ENCODE measurements at regions not wholly inside any gene's neighbourhood (a gene's known extent, or its start where the extent isn't known, plus 50 kb on each side); places are given as distances from the start of the nearest gene placed in this dataset.

GRCh38 chr7:156496363-156496769 is 144.2 kb upstream of the RNF32 start:
- TF ChIP-seq CTCF (IDR thresholded peaks at IDR 0.05; ENCODE audit: poor library complexity, severe bottlenecking) = no peak
- TF ChIP-seq EP300 (conservative IDR thresholded peaks at IDR 0.05; ENCODE audit: poor library complexity, severe bottlenecking) = no peak
- TF ChIP-seq EZH2 (IDR thresholded peaks at IDR 0.05; ENCODE audit: borderline replicate concordance, insufficient read depth, low read length, poor library complexity, severe bottlenecking) = no peak
- TF ChIP-seq POLR2AphosphoS5 (IDR thresholded peaks at IDR 0.05) = no peak
- no peak for TF ChIP-seq SMC3 (conservative IDR thresholded peaks at IDR 0.05; ENCODE audit: poor library complexity)
- no peak for TF ChIP-seq RAD21 (conservative IDR thresholded peaks at IDR 0.05)
- TF ChIP-seq MXI1 (conservative IDR thresholded peaks at IDR 0.05; ENCODE audit: poor library complexity, severe bottlenecking) = no peak
- no peak for TF ChIP-seq TAF1 (IDR thresholded peaks at IDR 0.05; ENCODE audit: low read depth)

Data from neural cell (in vitro differentiated cells).